MM.1S (cell line): ENCODE measurements at regions not wholly inside any gene's neighbourhood (a gene's known extent, or its start where the extent isn't known, plus 50 kb on each side); places are given as distances from the start of the nearest gene placed in this dataset.

Experiments used
- DNase-seq: peaks from one replicate; pipeline ENCODE4 v3.0.0-alpha.2; 2015
- H2AFZ ChIP-seq: fragments of 300-600 bp; sonication (generic); 2 replicates; pipeline ENCODE4 v1.6.0; 2016; ENCODE audit warnings: antibody characterized with exemption, low read length
- H3F3A ChIP-seq: fragments of 300-600 bp; sonication (generic); 2 replicates; pipeline ENCODE4 v1.6.1; 2016; ENCODE audit warnings: mild to moderate bottlenecking, antibody characterized with exemption, low read length, moderate library complexity, mixed read lengths; ENCODE audit not compliant: insufficient read depth
- H3K27ac ChIP-seq: fragments of 300-600 bp; sonication (generic); 2 replicates; pipeline ENCODE4 v1.5.1; 2016; ENCODE audit warnings: mild to moderate bottlenecking, low read length
- H3K27me3 ChIP-seq: fragments of 300-600 bp; sonication (generic); replicated peaks from 2 replicates; pipeline ENCODE4 v1.6.0; 2016; ENCODE audit warnings: low read length; ENCODE audit not compliant: insufficient read depth
- H3K36me3 ChIP-seq: fragments of 300-600 bp; sonication (generic); replicated peaks from 2 replicates; pipeline ENCODE4 v1.6.1; 2016; ENCODE audit warnings: mild to moderate bottlenecking, low read length, mixed read lengths; ENCODE audit not compliant: insufficient read depth
- H3K4me1 ChIP-seq: fragments of 300-600 bp; sonication (generic); 2 replicates; pipeline ENCODE4 v1.6.1; 2016; ENCODE audit warnings: low read length, mixed read lengths
- H3K4me2 ChIP-seq: fragments of 300-600 bp; sonication (generic); 2 replicates; pipeline ENCODE4 v1.6.0; 2016; ENCODE audit warnings: low read depth, low read length
- H3K4me3 ChIP-seq: fragments of 300-600 bp; sonication (generic); 2 replicates; pipeline ENCODE4 v1.5.1; 2016; ENCODE audit warnings: low read length, mixed read lengths
- H3K79me2 ChIP-seq: fragments of 300-600 bp; sonication (generic); 2 replicates; pipeline ENCODE4 v1.6.1; 2016; ENCODE audit warnings: mixed run types, low read length, mixed read lengths
- H3K9ac ChIP-seq: fragments of 300-600 bp; sonication (generic); 2 replicates; pipeline ENCODE4 v1.6.1; 2016; ENCODE audit warnings: low read length, mixed read lengths
- H3K9me2 ChIP-seq: fragments of 300-600 bp; sonication (generic); replicated peaks from 2 replicates; pipeline ENCODE4 v1.6.1; 2016; ENCODE audit warnings: mild to moderate bottlenecking, low read length, mixed read lengths; ENCODE audit not compliant: insufficient read depth
- H3K9me3 ChIP-seq: fragments of 300-600 bp; sonication (generic); replicated peaks from 2 replicates; pipeline ENCODE4 v1.6.1; 2016; ENCODE audit warnings: mild to moderate bottlenecking, low read length, mixed read lengths; ENCODE audit not compliant: insufficient read depth
- H4K20me1 ChIP-seq: fragments of 300-600 bp; sonication (generic); 2 replicates; pipeline ENCODE4 v1.6.1; 2016; ENCODE audit warnings: mild to moderate bottlenecking, low read length, moderate library complexity, mixed read lengths; ENCODE audit not compliant: insufficient read depth
- EZH2 ChIP-seq: fragments of 300-600 bp; sonication (generic); optimal IDR thresholded peaks from 2 replicates; pipeline ENCODE3; 2017; ENCODE audit warnings: low read depth, mild to moderate bottlenecking, antibody characterized with exemption, low read length, mixed read lengths
- EZH2phosphoT487 ChIP-seq: fragments of 300-600 bp; sonication (generic); IDR thresholded peaks from 2 replicates; pipeline ENCODE4 v1.6.1; 2018; ENCODE audit warnings: antibody characterized with exemption, low read length
- TF ChIP-seq, protein P1 (sequence below): fragments of 300-600 bp; sonication (generic); IDR thresholded peaks from 2 replicates; pipeline ENCODE4 v1.5.1; 2016; ENCODE audit warnings: antibody characterized with exemption, low read length, mixed read lengths

DNA sequence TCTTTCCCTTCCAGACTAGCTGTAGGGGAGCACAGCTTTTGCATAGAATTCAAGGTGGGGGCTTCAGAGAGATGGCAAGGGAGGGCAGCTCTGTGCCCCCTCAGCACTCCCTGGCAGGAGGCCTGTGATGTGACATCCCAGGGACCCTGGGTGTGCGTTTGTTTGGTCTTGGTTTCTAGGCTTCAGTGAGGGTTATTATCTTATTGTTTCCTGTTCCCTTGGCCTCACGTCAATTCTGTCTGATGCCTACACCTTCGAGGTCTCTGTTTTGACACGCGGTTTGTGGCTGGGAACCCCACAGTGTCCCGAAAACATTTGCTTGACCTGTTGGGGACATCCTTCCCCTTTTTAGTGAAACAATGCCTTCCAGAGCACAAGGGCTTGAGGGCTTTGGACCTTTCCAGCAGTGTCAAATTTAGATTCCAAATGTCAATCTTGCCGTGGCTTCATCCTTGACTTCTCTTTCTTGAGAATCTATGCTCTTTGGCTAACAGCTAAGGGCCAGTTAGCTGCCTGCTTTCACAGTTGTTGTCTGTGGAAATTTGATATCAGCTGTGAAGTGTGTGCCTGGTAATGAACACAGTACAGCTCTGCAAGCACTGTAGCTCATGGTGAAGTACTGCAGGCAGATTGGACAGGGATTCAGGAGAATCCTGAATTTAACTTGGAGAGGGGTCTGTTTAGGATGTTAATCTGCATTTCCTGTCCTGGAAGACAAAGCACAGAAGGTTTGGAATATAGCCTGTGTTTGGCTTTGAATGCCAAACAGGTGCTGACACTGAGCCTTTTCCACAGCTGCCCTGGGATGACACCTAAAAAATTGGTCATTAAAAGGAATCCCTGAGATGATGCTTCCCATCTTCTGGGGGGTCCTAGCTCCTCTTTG is 108.2 kb upstream of the CXCR4 start:
- Histone ChIP-seq H3K4me1 (no peaks in the 10 kb centered on the region), H3F3A (no peaks in the 10 kb centered on the region), H3K36me3 (no peaks in the 10 kb centered on the region), H4K20me1 (no peaks in the 10 kb centered on the region), H3K4me3 (no peak overlapping the region), H2AFZ (no peak overlapping the region), H3K79me2 (no peaks in the 10 kb centered on the region), H3K9me3 (no peaks in the 10 kb centered on the region), H3K27ac (no peak overlapping the region), H3K9me2 (no peaks in the 10 kb centered on the region), H3K4me2 (no peak overlapping the region), H3K27me3 (no peaks in the 10 kb centered on the region), H3K9ac (no peak overlapping the region)
- no peak for TF ChIP-seq EZH2
- no peak for DNase-seq

DNA sequence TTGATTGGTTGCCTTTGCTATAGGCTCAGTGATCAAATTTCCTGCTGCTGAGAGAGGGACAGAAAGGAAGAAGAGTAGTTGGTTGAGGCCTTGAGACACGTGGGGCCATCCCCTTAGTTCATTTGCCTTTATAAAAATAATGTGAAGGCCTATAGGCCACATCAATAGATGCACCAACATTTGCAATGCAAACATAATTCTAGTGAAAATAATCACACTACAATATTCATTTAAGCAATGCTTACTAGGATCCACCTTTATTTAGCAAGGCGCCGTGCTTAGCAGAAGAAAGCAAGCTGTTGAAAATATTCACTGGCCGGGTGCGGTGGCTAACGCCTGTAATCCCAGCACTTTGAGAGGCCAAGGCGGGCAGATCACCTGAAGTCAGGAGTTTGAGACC is 105.3 kb upstream of the CXCR4 start:
- no peaks in the 10 kb centered on the region for H3K79me2 ChIP-seq
- no peak overlapping the region for H2AFZ ChIP-seq
- no peak overlapping the region for H3K27ac ChIP-seq
- no peaks in the 10 kb centered on the region for H3K36me3 ChIP-seq
- no peak overlapping the region for H3K4me2 ChIP-seq
- H4K20me1 ChIP-seq: no peaks in the 10 kb centered on the region
- no peaks in the 10 kb centered on the region for H3K9me3 ChIP-seq
- H3K9me2 ChIP-seq: no peaks in the 10 kb centered on the region
- H3K9ac ChIP-seq: no peak overlapping the region
- no peak for DNase-seq
- TF ChIP-seq, protein P1, sequence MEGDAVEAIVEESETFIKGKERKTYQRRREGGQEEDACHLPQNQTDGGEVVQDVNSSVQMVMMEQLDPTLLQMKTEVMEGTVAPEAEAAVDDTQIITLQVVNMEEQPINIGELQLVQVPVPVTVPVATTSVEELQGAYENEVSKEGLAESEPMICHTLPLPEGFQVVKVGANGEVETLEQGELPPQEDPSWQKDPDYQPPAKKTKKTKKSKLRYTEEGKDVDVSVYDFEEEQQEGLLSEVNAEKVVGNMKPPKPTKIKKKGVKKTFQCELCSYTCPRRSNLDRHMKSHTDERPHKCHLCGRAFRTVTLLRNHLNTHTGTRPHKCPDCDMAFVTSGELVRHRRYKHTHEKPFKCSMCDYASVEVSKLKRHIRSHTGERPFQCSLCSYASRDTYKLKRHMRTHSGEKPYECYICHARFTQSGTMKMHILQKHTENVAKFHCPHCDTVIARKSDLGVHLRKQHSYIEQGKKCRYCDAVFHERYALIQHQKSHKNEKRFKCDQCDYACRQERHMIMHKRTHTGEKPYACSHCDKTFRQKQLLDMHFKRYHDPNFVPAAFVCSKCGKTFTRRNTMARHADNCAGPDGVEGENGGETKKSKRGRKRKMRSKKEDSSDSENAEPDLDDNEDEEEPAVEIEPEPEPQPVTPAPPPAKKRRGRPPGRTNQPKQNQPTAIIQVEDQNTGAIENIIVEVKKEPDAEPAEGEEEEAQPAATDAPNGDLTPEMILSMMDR: no peak
- TF ChIP-seq EZH2 (no peak), EZH2phosphoT487 (no peak)
- H3F3A ChIP-seq: no peaks in the 10 kb centered on the region
- H3K4me1 ChIP-seq: no peaks in the 10 kb centered on the region
- no peaks in the 10 kb centered on the region for H3K27me3 ChIP-seq
- no peak overlapping the region for H3K4me3 ChIP-seq

DNA sequence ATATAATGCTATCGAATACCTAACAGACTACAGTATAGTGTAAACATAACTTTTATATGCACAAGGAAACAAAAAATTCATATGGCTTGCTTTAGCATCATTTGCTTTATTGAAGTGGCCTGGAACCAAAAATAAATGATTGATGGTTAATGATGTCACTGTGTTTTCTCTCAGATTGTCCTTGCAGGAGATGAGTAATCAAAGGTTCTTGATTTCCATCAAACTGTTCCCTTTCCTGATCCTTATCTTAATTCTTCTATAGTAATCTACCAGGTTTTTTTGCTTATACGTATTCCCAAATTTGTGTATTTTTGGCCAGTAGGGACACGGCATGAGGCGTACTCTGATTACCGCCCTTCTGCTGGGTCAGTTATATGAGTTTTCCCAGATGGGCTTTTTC is 104.9 kb upstream of the CXCR4 start:
- no peak overlapping the region for H2AFZ ChIP-seq
- no peak for TF ChIP-seq EZH2
- TF ChIP-seq EZH2phosphoT487: no peak
- TF ChIP-seq, protein P1: no peak
- no peak for DNase-seq
- no peak overlapping the region for H3K4me3 ChIP-seq
- no peaks in the 10 kb centered on the region for H3K9me2 ChIP-seq
- no peaks in the 10 kb centered on the region for H4K20me1 ChIP-seq
- H3K27me3 ChIP-seq: no peaks in the 10 kb centered on the region
- no peaks in the 10 kb centered on the region for H3K79me2 ChIP-seq
- no peaks in the 10 kb centered on the region for H3F3A ChIP-seq
- H3K4me2 ChIP-seq: no peak overlapping the region
- no peaks in the 10 kb centered on the region for H3K9me3 ChIP-seq
- no peaks in the 10 kb centered on the region for H3K4me1 ChIP-seq
- H3K36me3 ChIP-seq: no peaks in the 10 kb centered on the region
- H3K27ac ChIP-seq: no peak overlapping the region
- H3K9ac ChIP-seq: no peak overlapping the region

DNA sequence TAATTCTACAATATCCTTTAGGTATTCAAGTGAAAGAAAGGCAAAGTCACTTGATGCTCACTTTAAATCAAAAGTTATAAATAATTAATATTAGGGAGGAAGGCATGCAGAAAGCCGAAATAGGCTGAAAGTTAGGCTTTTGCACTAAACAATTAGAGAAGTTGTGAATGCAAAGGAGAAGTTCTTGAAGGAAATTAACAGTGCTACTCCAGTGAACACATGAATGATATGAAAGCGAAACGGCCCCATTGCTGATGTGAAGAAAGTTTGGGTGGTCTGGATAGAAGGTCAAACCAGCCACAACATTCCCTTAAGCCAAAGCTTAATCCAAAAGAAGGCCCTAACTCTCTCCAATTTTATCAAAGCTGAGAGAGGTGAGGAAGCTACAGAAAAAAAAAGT is 103.1 kb upstream of the CXCR4 start:
- Histone ChIP-seq H3K4me1 (no peaks in the 10 kb centered on the region), H3K27me3 (no peaks in the 10 kb centered on the region), H3K4me3 (no peak overlapping the region), H4K20me1 (no peaks in the 10 kb centered on the region), H3K9me2 (no peaks in the 10 kb centered on the region), H3K27ac (no peak overlapping the region), H3F3A (no peaks in the 10 kb centered on the region), H3K9ac (no peak overlapping the region), H3K9me3 (no peaks in the 10 kb centered on the region), H3K36me3 (no peaks in the 10 kb centered on the region), H3K79me2 (no peaks in the 10 kb centered on the region), H2AFZ (no peak overlapping the region), H3K4me2 (no peak overlapping the region)
- TF ChIP-seq EZH2: no peak
- TF ChIP-seq, protein P1: no peak
- no peak for TF ChIP-seq EZH2phosphoT487
- DNase-seq: no peak
